Right renal cortex interstitium (tissue), 3 donors: ENCODE measurements at regions not wholly inside any gene's neighbourhood (a gene's known extent, or its start where the extent isn't known, plus 50 kb on each side); places are given as distances from the start of the nearest gene placed in this dataset.
"Not testable (repeated sequence)": the region's sequence is repeated elsewhere in the genome, so short reads cannot be mapped to it uniquely, and the experiment has no call there.

Experiments used
- DNase-seq, 3 donors: peaks; one replicate each; pipeline ENCODE4 v3.0.0-alpha.2; 2013; ENCODE audit warnings: low read depth in 3 of 3, low spot score in 2 of 3

DNA sequence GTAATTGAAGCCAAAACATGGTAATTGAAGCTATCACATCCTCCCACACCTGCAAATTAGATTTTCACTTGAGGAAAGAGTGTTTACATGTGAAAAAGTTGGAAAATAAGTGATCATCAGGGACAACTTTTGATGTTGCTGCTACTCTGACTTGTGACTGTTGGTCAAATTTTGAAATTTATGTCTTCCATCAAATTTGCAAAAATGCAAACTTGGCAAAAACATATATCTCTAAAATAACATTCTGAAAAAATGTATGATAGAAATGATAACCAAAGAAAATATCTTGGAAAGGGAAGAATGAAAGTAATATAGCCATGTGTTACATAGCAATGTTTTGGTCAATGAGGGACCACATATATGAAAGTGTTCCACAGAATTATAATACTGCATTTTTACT, 703.9 kb upstream of the SEMA6D start:
- DNase-seq, result no peak

DNA sequence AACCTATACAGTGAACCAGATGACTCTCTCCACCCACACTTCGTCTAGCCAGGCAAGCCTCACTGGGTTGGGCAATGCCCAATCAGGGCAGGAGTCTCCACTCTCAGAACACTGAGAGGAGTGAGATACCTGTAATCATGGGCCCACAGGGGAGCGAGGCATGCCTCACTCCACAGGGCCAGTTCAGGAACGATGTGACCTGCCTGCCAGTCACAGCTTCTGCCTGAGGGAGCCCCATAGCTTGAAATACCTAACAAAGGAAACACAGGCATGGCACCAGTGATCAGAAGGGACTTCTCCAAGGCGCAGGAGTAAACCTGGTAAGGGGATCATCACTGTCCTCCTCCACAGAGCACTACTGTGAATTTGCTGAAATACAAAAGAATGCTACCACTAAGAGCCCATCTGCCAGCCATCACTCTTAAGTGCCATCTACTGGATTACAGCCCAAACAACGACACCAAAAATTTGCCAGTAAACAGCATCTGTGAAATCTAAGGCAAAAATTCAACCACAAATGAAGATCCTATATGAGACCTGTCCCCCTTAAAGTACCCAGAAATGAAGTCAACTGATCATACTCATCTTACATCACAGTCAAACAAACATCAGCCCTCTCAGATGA, 689.9 kb upstream of the SEMA6D start:
- peak in 1 of 3 donors; percentile 1 for DNase-seq

DNA sequence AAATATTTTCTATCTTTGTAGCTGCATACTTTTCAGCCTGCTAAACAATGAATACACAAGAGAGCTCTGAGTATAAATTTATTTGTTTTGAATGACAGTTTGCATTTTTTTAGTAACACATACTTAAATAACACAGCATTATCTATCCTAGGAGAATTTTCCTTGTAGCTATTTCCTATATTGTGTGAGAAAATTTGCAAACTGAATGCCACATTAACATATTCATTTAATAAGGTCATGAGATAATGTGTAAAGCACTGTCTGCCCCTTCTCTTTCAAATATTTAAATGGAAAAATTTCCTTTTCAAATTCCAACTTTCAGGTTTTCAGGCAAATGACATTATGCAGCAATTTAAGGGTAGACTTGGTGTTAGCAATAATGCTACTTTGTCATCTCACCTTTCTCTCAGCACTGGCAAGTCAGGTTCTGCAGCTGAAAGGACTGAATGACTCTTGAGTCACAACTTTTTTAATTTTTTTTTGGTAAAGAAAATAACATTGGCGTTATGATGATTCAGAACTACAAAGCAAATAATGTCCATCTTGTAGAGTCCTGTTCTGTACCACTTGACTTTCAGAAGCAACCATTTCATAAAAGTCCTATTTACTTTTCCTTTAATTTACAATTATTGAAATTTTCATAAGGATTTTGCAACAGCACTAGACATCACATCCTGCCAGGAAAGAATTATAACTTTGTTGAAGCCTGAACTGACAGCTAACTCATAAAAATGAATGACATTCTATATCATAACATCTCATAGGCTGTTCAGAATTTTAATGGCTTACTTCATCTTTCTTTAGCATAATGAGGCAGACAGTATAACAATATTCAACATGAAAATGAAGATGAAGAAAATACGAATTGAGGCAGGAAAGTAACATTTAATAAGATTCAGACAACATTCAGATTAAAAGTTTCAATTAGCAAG, 681.6 kb upstream of the SEMA6D start:
- no peak for DNase-seq

DNA sequence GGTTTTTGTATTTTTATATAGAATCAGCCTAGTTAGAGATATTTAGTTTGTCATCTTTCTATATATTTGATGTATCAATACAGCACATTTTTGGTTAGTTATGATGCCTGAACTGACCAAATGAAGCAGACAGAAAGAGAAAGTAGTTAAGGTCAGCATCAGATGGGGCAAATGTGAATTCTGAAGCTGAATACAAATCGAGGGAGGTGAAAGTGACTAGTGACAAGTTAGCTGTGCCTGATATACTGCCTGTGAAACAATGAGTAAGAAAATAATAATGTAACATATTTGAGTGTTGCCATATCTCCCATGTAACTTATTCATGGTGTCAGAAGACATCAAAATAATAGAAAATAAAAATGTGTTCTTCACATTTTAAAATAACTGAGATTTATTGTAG, 680.3 kb upstream of the SEMA6D start:
- DNase-seq, result no peak

DNA sequence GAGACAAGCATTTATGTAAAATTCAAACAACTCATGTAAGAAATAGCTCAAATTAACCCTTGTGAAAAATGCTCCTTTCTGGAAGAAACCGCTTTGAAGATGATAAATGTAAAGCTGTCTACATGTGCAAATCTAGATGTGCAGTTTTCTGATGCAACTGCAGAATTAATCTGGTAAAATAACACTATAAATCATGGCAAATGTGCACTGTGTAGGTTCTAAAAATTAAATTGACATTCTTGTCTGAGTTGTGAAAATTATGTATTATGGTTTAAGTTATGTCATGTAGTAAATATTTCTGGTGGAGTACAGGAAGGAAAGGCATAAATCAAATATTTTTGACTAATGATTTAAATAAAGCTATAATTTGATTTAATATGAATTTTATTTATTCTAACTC, 678.1 kb upstream of the SEMA6D start:
- DNase-seq, result no peak

DNA sequence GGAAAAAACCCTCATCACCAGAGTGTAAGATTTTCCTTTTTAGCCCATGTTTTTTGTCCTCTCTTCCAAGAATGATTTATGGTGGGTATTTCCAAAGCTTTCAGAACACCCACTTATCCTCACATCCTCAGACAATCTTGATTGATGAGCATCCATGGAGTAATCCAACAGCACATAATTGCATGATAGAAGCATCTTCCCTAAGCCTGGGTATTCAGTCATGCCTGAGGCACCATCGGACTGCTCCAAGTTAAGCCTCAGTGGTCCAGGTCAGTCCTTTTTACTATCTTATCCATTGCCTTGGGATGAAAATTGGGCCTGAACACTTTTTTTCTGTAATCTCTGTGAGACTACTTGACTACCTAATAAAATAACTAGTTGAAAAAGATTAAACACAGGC, 676.0 kb upstream of the SEMA6D start:
- DNase-seq, result no peak

DNA sequence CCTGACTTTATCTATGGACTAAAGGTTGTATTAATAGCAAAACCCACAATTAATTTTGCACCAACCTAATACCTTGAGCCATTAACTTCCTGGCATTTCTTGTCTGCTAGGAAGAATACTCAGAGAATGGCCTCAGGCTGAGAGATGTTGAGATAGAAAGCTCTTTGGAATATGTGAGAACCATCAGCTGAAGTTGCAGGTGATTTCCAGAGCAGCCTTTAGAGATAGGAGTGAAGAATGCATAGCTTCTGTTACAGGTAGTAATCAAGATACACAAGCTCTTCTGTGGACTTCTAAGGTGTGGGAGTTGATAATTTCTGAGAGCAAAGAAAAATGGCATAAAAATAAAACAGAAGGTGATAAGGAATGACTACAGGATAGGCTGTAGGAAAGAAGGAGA, 669.3 kb upstream of the SEMA6D start:
- DNase-seq, result not testable (repeated sequence)

DNA sequence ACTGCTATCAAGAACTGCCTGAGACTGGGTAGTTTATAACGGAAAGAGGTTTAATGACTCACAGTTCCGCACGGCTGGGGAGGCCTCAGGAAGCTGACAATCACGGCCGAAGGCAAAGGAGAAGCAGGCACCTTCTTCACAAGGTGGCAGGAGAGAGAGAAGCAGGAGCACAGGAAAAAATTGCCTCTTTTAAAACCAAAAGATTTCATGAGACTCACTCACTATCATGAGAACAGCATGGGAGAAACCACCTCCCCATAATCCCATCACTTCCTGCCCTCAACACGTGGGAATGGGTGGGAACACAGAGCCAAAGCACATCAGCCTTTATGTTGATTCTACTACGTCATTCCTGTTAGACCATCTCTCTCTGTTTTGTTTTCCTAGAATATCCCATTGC, 650.9 kb upstream of the SEMA6D start:
- DNase-seq, result no peak

DNA sequence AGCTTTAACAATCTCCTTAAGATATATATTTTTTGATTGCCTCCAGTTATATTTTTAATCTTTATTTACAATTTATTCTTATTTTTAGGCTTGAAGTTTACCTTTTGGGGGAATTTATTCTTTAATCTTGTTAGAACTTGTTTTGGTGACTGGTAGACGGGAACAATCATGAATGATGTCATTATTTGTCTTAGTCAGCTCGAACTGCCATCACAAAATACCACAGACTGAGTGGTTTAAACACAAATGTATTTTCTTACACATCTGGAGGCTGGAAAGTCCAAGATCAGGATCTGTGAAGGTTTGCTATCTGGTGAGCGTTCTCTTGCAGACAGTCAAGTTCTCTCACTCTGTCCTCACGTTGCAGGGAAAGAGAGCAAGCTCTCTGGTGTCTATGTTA, 639.5 kb upstream of the SEMA6D start:
- not testable (repeated sequence) for DNase-seq

DNA sequence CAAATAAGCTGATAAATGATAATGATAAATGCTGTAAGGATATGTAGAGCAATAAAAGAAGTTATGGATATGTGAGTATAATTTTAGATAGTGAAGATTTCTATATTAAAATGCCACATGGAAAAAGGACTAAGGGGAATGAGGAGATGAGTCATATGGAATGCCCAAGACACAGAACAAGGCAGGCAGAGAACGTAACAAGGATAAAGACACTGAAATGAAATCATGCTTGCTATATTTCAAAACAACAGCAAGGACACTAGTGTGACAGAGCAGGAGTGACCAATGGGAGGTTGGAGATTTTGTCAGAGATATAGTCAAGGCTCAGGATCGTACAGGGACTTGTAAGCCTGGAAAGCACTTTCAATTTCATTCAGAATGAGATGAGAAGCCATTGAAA, 621.5 kb upstream of the SEMA6D start:
- no peak for DNase-seq

DNA sequence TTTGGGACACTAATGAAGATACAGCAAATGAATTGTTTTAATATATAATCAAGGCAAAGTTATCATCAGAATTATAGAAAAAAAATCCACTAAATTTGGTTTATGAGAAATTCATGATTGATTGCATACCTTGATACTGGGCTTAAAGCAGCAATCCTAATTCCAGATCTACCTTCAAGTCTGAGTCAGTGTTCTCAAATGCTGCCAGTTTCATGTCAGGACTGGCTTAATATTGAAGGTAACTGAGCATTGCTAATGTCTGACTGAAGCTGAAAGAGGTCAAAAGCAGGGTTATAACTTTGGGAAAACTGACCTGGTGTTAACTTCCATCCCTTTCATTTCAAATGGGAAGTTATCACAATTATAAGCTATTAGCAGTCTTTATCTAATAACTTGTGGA, 618.8 kb upstream of the SEMA6D start:
- not testable (repeated sequence) for DNase-seq

DNA sequence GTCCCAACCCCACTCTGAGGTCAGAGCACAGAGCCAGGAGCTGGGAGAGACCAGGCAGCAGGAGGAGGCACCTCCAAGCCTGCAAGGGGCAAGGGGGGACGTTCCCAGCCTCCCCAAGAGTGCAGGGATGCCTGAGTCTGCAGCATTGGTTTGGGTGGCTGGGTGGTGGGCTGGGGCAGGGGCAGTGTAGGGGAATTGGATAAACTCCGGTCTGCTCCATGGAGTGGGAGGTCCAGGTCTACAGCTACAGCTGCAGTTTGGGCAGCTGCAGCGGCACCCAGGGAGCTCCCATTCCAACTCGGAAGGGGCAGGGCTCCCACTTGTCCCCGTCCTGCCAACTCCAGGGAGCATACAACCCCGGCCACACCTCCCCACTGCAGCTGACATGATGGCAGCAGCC, 617.5 kb upstream of the SEMA6D start:
- not testable (repeated sequence) for DNase-seq

DNA sequence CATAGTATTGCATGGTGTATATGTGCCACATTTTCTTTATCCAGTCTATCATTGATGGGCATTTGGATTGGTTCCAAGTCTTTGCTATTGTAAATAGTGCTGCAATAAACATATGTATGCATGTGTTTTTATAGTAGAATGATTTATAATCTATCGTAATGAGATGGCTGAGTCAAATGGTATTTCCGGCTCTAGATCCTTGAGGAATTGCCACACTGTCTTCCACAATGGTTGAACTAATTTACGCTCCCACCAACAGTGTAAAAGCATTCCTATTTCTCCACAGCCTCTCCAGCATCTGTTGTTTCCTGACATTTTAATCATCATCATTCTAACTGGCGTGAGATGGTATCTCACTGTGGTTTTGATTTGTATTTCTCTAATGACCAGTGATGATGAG, 608.5 kb upstream of the SEMA6D start:
- DNase-seq, result not testable (repeated sequence)

DNA sequence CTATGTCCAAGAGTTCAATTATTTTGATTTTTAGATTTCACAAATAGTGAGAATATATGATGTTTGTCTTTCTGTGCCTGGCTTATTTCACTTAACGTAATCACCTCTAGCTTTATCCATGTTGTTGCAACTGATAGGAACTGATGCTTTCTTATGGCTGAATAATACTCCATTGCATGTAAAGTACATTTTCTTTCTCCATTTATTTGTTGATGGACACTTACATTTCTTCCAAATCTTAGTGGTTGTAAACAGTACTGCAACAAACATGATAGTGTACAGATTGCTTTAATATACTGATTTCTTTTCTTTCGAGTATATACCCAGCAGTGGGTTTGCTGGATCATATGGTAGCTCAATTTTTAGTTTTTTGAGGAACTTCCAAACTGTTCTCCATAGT, 600.6 kb upstream of the SEMA6D start:
- no peak for DNase-seq

DNA sequence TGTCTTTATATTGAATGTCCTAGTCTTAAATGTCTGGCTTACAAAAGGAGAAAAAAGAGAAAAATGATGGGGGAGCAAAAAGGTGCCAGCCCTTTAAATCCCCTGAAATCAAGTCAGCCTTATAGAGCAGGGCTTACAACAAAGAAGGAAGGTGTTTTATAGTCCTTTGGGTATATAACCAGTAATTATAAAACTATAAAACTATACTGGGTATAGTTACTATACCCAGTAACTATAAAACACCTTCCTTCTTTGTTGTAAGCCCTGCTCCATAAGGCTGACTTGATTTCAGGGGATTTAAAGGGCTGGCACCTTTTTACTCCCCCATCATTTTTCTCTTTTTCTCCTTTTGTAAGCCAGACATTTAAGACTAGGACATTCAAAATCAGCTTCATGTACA, 598.0 kb upstream of the SEMA6D start:
- DNase-seq, result no peak

DNA sequence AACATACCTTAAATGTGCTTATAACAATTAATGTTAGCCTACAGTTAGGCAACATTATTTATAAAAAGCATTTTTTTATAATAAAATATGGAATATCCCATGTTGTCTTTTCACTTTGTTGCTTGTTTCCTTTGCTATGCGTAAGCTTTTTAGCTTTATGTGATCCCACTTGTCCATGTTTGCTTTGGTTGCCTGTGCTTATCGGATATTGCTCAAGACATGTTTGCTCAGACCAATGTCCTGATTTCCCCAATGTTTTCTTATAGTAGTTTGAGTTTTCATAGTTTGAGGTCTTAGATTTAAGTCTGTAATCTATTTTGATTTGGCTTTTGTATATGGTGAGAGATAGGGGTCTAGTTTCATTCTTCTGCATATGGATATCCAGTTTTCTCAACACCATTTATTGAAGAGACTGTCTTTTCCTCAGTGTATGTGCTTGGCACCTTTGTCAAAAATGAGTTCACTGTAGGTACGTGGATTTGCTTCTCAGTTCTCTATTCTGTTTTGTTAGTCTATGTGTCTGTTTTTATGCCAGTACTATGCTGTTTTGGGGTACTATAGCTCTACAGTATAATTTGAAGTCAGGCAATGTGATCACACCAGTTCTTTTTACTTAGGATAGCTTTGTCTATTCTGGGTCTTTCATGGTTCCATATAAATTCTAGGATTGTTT, 592.7 kb upstream of the SEMA6D start:
- DNase-seq, result no peak

DNA sequence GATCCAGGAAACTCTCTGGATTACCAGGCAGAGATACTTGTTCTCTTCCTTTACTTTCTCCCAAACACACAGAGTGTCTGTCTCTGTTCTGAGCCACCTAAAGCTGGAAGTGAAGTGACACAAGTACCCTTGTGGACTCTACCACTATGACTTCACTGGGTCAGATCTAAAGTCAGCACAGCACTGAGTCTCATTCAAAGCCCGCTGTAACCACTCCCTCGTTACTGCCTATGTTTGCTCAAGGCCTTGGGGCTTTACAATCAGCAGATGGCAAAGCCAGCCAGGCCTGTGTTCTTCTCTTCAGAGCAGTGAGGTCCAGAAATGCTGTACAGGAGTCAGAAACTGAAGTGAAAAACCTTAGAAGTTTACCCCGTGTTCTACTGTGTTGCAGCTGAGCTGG, 588.3 kb upstream of the SEMA6D start:
- no peak for DNase-seq

DNA sequence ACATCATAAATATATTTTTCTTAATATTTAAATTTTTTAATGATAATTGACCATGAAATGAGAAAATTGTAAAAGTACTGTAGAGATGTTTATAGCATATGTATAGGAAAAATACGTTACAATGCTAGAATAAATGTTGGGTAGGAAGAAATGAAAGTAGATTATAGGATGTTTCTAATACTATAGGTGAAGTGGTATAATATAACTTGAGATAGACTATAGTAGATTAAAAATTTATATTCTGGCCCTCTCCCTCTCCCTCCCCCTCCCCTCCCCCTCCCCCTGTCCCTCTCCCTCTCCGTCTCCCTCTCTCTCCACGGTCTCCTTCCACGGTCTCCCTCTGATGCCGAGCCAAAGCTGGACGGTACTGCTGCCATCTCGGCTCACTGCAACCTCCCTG, 585.9 kb upstream of the SEMA6D start:
- DNase-seq, result not testable (repeated sequence)

DNA sequence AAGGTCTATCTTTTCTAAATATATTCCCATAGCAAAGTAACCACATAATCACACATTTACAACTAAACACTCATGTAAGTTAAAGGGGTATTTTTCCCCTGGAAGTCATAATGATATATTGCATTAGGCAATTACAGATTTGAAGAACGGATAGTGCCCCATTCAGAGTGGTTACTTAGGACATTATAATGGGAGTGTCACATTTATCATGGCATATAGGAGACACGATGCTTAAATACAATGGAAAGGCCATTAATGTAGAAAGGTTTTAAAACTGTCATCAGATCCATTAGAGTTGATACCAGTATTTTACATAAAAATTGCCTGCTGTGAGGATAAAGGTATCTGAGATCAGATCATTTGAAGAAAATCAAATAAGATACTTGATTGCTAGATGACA, 582.0 kb upstream of the SEMA6D start:
- DNase-seq, result no peak

DNA sequence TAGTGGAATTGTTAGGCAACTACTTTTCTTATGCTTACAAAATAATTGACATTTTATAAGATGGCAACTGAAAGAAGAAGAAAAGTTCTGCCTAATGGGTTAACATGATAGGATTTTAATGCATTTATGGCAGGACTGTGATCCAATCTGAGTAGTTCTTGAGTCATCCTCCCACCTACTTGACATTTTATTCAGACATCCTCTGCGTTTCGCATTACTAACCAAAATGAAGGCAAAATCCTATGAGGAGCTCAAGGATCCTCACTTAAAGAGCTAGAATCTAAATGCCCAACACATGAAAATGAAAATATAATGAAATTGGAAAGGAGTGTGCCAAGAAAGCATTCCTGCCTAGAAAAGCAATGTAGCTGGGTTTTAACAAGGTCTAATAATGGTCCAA, 581.1 kb upstream of the SEMA6D start:
- DNase-seq, result no peak

DNA sequence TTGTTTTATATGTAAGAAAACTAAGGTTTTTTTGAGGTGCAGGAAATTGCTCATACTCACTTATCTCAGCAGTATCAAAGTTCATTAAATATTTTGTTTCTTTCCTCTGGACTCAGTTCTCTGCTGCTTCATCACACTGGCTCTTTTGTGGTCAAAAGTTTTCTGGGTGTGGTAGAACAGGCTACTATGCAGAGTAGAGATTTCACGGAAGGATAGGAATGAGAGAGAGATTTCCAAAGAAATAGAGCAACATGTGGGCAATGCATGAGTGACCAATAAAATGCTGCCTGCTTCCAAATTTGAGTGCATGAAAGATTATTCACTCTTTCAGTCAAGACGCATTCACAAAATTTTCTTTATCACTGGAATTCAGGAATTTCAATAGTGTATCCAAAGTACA, 577.3 kb upstream of the SEMA6D start:
- DNase-seq, result no peak

DNA sequence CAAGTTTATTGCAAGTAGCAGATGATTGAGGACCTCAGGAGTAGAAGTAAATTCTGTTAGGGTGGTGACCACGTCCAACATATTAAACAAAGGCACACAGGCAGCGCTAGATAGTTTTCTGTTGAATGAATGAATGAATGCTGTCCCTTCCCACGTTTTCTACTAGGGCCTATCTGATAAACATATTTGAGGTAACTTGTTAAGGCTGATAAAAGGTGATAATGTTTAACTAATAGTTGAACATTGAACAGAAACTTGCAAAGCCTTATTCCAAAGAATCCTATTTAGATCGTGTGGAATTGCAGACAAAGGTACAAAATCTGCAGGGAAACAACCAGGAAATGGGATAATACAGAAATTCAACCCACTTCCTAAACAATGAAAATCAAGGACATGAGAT, 559.5 kb upstream of the SEMA6D start:
- no peak for DNase-seq
